Suprapubic skin (tissue), 4 donors: ENCODE measurements at regions not wholly inside any gene's neighbourhood (a gene's known extent, or its start where the extent isn't known, plus 50 kb on each side); places are given as distances from the start of the nearest gene placed in this dataset.
"Not testable (repeated sequence)": the region's sequence is repeated elsewhere in the genome, so short reads cannot be mapped to it uniquely, and the experiment has no call there.

Experiments used
- CTCF ChIP-seq, 2 donors: fragments of 200-600 bp in 1 of 2; fragments of 450-650 bp in 1 of 2; sonication (generic) in 1 of 2; IDR thresholded peaks; one replicate each; pipeline ENCODE4 v1.5.1; 2016 to 2019; ENCODE audit warnings: antibody characterized with exemption in 2 of 2, mild to moderate bottlenecking in 1 of 2, moderate library complexity in 1 of 2
- EP300 ChIP-seq: sonication (generic); formaldehyde crosslinking; IDR thresholded peaks from one replicate; pipeline ENCODE4 v1.6.1; 2017; ENCODE audit warnings: antibody characterized with exemption
- POLR2A ChIP-seq, 2 donors: fragments of 450-650 bp; IDR thresholded peaks; one replicate each; pipeline ENCODE4 v1.6.1; 2017; ENCODE audit warnings: antibody characterized with exemption in 2 of 2, mild to moderate bottlenecking in 2 of 2, moderate library complexity in 2 of 2
- POLR2AphosphoS5 ChIP-seq, 3 donors: sonication (generic); formaldehyde crosslinking; IDR thresholded peaks; one replicate each; pipeline ENCODE4 v1.6.1; 2017; ENCODE audit warnings: antibody characterized with exemption in 3 of 3

GRCh38 chr2:95714398-95714797 is 122.6 kb downstream of the TRIM43 start:
- not testable (repeated sequence) for TF ChIP-seq CTCF (IDR thresholded peaks at IDR 0.05); POLR2AphosphoS5 (IDR thresholded peaks at IDR 0.05); POLR2A (IDR thresholded peaks at IDR 0.05); EP300
